Keratinocyte (primary cell): ENCODE measurements at regions not wholly inside any gene's neighbourhood (a gene's known extent, or its start where the extent isn't known, plus 50 kb on each side); places are given as distances from the start of the nearest gene placed in this dataset.

Experiments
- DNase-seq: peaks from one replicate; pipeline ENCODE4 v3.0.0-alpha.2; 2011; ENCODE audit warnings: low read depth, missing footprints, low spot score
- FAIRE-seq: peaks from 2 replicates; lab custom pipeline; 2011; peaks lifted over from hg19 to GRCh38; lab: Jason Lieb, UNC
- H2AFZ ChIP-seq: 2 replicates; pipeline ENCODE4 v1.6.0; 2012; ENCODE audit warnings: low read length, control low read depth, inconsistent platforms; ENCODE audit not compliant: control insufficient read depth
- H3K27ac ChIP-seq: 2 replicates; pipeline ENCODE4 v1.5.1; 2011; ENCODE audit warnings: low read length; ENCODE audit not compliant: control insufficient read depth, insufficient read depth
- H3K27me3 ChIP-seq: 3 replicates; pipeline ENCODE4 v1.6.0; 2011; ENCODE audit warnings: low read length; ENCODE audit not compliant: control insufficient read depth, insufficient read depth; ENCODE audit errors: extremely low read depth
- H3K36me3 ChIP-seq, 2 experiments: 2 replicates in 1 of 2; 3 replicates in 1 of 2; pipeline ENCODE4 v1.5.1; 2011; ENCODE audit warnings: low read length in 2 of 2, mild to moderate bottlenecking in 1 of 2; ENCODE audit not compliant: control insufficient read depth in 2 of 2, insufficient read depth in 2 of 2; ENCODE audit errors: extremely low read depth in 1 of 2
- H3K4me1 ChIP-seq: 3 replicates; pipeline ENCODE4 v1.5.1; 2011; ENCODE audit warnings: low read length; ENCODE audit not compliant: control insufficient read depth, insufficient read depth; ENCODE audit errors: extremely low read depth
- H3K4me2 ChIP-seq: 3 replicates; pipeline ENCODE4 v1.6.0; 2011; ENCODE audit warnings: low read depth, low read length; ENCODE audit not compliant: control insufficient read depth, insufficient read depth; ENCODE audit errors: extremely low read depth
- H3K4me3 ChIP-seq, 3 experiments: fragments of 200-600 bp in 1 of 3; sonication (generic) in 1 of 3; 2 replicates in 2 of 3; 3 replicates in 1 of 3; pipeline ENCODE4 v1.5.1; 2011 to 2016; ENCODE audit warnings: low read length in 3 of 3, mild to moderate bottlenecking in 3 of 3, control low read depth in 2 of 3, inconsistent platforms in 1 of 3, low read depth in 1 of 3, mixed read lengths in 1 of 3, mixed run types in 1 of 3, moderate library complexity in 1 of 3; ENCODE audit not compliant: control insufficient read depth in 2 of 3, insufficient read depth in 2 of 3; ENCODE audit errors: extremely low read depth in 1 of 3
- H3K79me2 ChIP-seq: 2 replicates; pipeline ENCODE4 v1.6.0; 2012; ENCODE audit warnings: low read length; ENCODE audit not compliant: control insufficient read depth, insufficient read depth
- H3K9ac ChIP-seq: 3 replicates; pipeline ENCODE4 v1.6.0; 2011; ENCODE audit warnings: low read length; ENCODE audit not compliant: control insufficient read depth, insufficient read depth; ENCODE audit errors: extremely low read depth
- H3K9me1 ChIP-seq: 3 replicates; pipeline ENCODE4 v1.6.0; 2011; ENCODE audit warnings: low read length; ENCODE audit not compliant: control insufficient read depth, insufficient read depth; ENCODE audit errors: extremely low read depth
- H3K9me3 ChIP-seq: 2 replicates; pipeline ENCODE4 v1.5.1; 2012; ENCODE audit warnings: low read depth, low read length; ENCODE audit not compliant: control insufficient read depth
- H4K20me1 ChIP-seq: 3 replicates; pipeline ENCODE4 v1.6.0; 2011; ENCODE audit warnings: low read length; ENCODE audit not compliant: control insufficient read depth, insufficient read depth; ENCODE audit errors: extremely low read depth
- EZH2 ChIP-seq: IDR thresholded peaks from one replicate; pipeline ENCODE4 v1.6.1; 2012; ENCODE audit warnings: inconsistent platforms, mild to moderate bottlenecking, low read length, moderate library complexity
- dilution Hi-C: fragments of 300-500 bp; cut with MboI; formaldehyde crosslinking; loops from one replicate; pipeline ENCODE4 v1.7.0; 2020; ENCODE audit warnings: low sequenced_read_pairs; ENCODE audit not compliant: extremely low pct_ligation_motif_present
- TF ChIP-seq, protein P1 (sequence below), 3 experiments: IDR thresholded peaks in 1 of 3; conservative IDR thresholded peaks in 1 of 3; optimal IDR thresholded peaks in 1 of 3; 2 replicates in 2 of 3; 3 replicates in 1 of 3; pipeline versions ENCODE3 to v1.5.1; 2011; ENCODE audit warnings: low read length in 3 of 3, mild to moderate bottlenecking in 3 of 3, moderate library complexity in 2 of 3, control low read depth in 1 of 3, inconsistent platforms in 1 of 3; ENCODE audit not compliant: insufficient read depth in 2 of 3; ENCODE audit errors: extremely low read depth in 1 of 3

DNA sequence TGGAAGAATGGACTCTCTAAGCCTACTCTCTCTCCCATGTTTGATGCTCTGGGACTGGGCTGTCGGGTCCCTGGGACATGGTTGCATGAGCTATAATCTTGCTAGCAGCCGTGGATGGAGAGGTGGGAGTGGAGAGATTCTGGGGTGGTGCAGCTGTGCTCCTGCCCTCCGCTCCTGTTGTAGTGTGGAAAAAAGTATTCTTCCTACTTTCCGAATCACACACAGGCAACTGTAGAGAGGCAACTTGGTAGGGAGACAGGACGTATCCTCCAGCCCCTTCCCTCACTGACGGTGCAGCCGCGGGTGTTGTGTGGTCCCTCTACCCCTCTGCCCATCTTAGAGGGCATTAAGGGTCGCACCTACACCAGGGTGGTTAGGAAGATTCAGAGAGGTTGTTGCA is 281.4 kb upstream of the TLE3 start:
- Histone ChIP-seq H3K4me2 (no peak overlapping the region), H2AFZ (no peak overlapping the region), H3K79me2 (no peaks in the 10 kb centered on the region), H3K9me3 (no peaks in the 10 kb centered on the region), H3K4me1 (peaks cover 39% of the 10 kb centered on the region), H3K9me1 (no peaks in the 10 kb centered on the region), H3K9ac (no peak overlapping the region), H3K4me3 (no peak overlapping the region), H3K27me3 (peaks cover 2% of the 10 kb centered on the region), H3K27ac (no peak overlapping the region), H4K20me1 (no peaks in the 10 kb centered on the region), H3K36me3 (no peaks in the 10 kb centered on the region)
- dilution Hi-C loops, result no loop called here
- DNase-seq, result no peak
- FAIRE-seq, result no peak
- TF ChIP-seq, protein P1, sequence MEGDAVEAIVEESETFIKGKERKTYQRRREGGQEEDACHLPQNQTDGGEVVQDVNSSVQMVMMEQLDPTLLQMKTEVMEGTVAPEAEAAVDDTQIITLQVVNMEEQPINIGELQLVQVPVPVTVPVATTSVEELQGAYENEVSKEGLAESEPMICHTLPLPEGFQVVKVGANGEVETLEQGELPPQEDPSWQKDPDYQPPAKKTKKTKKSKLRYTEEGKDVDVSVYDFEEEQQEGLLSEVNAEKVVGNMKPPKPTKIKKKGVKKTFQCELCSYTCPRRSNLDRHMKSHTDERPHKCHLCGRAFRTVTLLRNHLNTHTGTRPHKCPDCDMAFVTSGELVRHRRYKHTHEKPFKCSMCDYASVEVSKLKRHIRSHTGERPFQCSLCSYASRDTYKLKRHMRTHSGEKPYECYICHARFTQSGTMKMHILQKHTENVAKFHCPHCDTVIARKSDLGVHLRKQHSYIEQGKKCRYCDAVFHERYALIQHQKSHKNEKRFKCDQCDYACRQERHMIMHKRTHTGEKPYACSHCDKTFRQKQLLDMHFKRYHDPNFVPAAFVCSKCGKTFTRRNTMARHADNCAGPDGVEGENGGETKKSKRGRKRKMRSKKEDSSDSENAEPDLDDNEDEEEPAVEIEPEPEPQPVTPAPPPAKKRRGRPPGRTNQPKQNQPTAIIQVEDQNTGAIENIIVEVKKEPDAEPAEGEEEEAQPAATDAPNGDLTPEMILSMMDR (optimal IDR thresholded peaks at IDR 0.05 in 1 of 3, IDR thresholded peaks at IDR 0.05 in 1 of 3, conservative IDR thresholded peaks at IDR 0.05 in 1 of 3; ENCODE audit: extremely low read depth in 1 of 3, insufficient read depth in 2 of 3, low read length in 3 of 3), result no peak
- TF ChIP-seq EZH2, result no peak

DNA sequence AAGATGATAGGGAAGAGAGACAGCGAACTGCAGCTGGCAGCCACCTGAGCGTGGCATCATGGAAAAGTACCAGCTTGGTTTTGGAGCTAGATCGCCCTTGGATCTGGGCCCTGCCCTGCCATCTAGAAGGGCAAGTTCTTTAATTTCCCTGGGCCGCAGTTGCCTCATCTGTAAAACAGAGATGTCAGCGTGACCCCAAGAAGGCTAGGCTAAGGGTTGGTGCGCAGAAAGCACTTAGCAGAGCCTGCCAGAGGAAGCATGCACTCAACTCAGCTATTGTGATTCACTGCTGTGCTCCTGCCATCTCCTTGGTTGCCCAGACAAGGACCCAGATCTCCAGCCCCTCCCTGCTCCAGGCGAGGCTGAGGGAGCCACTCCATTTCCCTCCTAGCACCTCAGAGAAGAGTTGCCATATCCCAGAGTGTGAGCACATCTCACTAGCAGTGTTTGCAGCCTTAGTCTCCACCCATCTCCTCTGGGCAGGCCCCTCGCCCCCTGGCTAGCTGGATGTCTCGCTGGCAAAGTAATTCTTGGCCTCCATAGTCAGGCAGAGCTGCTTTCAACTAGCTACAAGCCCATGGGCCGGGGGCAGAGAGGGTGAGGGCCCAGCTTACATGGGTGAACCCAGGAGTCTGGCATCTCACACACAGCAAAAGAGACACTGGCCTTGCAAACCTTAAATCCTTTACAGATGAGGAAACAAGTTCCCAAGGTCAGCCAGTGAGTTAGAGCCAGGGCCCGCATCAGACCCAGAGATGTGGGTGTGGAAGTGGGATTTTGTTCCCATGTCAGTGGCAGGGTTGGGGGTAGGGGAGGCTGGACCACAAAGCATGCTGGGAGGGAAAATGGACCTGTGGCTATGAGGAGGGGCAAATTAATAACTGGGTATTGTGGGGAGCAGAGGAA is 280.7 kb upstream of the TLE3 start:
- no peaks in the 10 kb centered on the region for H3K36me3 ChIP-seq
- no peaks in the 10 kb centered on the region for H4K20me1 ChIP-seq
- no peaks in the 10 kb centered on the region for H3K9me1 ChIP-seq
- no peak overlapping the region for H3K4me2 ChIP-seq
- dilution Hi-C loops, result no loop called here
- H3K27me3 ChIP-seq, result peaks cover 2% of the 10 kb centered on the region
- no peaks in the 10 kb centered on the region for H3K9me3 ChIP-seq
- FAIRE-seq (peak; percentile 23), DNase-seq (no peak)
- H3K4me3 ChIP-seq, result no peak overlapping the region
- H2AFZ ChIP-seq, result no peak overlapping the region
- H3K79me2 ChIP-seq, result no peaks in the 10 kb centered on the region
- no peak overlapping the region for H3K27ac ChIP-seq
- TF ChIP-seq, protein P1 (optimal IDR thresholded peaks at IDR 0.05 in 1 of 3, IDR thresholded peaks at IDR 0.05 in 1 of 3, conservative IDR thresholded peaks at IDR 0.05 in 1 of 3; ENCODE audit: extremely low read depth in 1 of 3, insufficient read depth in 2 of 3, low read length in 3 of 3), result no peak
- TF ChIP-seq EZH2, result no peak
- H3K4me1 ChIP-seq, result peaks cover 39% of the 10 kb centered on the region
- no peak overlapping the region for H3K9ac ChIP-seq
